B cell (primary cell): ENCODE measurements at regions not wholly inside any gene's neighbourhood (a gene's known extent, or its start where the extent isn't known, plus 50 kb on each side); places are given as distances from the start of the nearest gene placed in this dataset.

Experiments used
- ATAC-seq: fragments of 200-7000 bp; cut with Tn5 transposase; one replicate; pipeline ENCODE4 v1.10.0; 2021; ENCODE audit warnings: low read depth, mild to moderate bottlenecking, moderate number of reproducible peaks, moderate library complexity
- CTCF ChIA-PET: fragments of 350-600 bp; sonication (Branson Sonifier 250); formaldehyde crosslinking; loops from one replicate; lab custom pipeline; 2021; ENCODE audit warnings: antibody characterized with exemption, inconsistent platforms; lab: Charles Lee
- POLR2A ChIA-PET: fragments of 350-600 bp; sonication (Branson Sonifier 250); formaldehyde crosslinking; loops from one replicate; lab custom pipeline; 2021; ENCODE audit warnings: antibody characterized with exemption; lab: Charles Lee
- DNase-seq: peaks from one replicate; pipeline ENCODE4 v3.0.0; 2013
- H2AFZ ChIP-seq: 2 replicates; pipeline ENCODE4 v1.6.1; 2012; ENCODE audit warnings: mild to moderate bottlenecking, low read depth, low read length; ENCODE audit not compliant: insufficient read depth, poor library complexity, severe bottlenecking
- H3K27ac ChIP-seq, 2 donors: 1 replicate in 1 of 2; 2 replicates in 1 of 2; pipeline ENCODE4 v1.5.1; 2012 to 2013; ENCODE audit warnings: low read length in 2 of 2, mild to moderate bottlenecking in 2 of 2, moderate library complexity in 1 of 2
- H3K27me3 ChIP-seq, 4 experiments: fragments of 200-600 bp in 1 of 4; sonication (generic) in 1 of 4; replicated peaks in 1 of 4; 1 replicate in 2 of 4; 2 replicates in 2 of 4; pipeline versions ENCODE4 v1.6.1 to v1.7.0; 2013 to 2016; ENCODE audit warnings: low read length in 3 of 4, mild to moderate bottlenecking in 2 of 4, mixed read lengths in 1 of 4, moderate library complexity in 1 of 4; ENCODE audit not compliant: insufficient read depth in 4 of 4, control insufficient read depth in 3 of 4; ENCODE audit errors: control extremely low read depth in 1 of 4
- H3K36me3 ChIP-seq, 2 experiments: replicated peaks in 1 of 2; 1 replicate in 1 of 2; 2 replicates in 1 of 2; pipeline versions ENCODE4 v1.6.1 to v1.7.1; 2013; ENCODE audit warnings: low read length in 1 of 2; ENCODE audit not compliant: insufficient read depth in 2 of 2, control insufficient read depth in 1 of 2; ENCODE audit errors: control extremely low read depth in 1 of 2, extremely low read depth in 1 of 2
- H3K4me1 ChIP-seq, 2 donors: fragments of 200-600 bp in 1 of 2; sonication (generic) in 1 of 2; 1 replicate in 1 of 2; 2 replicates in 1 of 2; pipeline versions ENCODE4 v1.5.1 to v1.6.1; 2013 to 2017; ENCODE audit warnings: low read length in 2 of 2; ENCODE audit not compliant: control insufficient read depth in 2 of 2, insufficient read depth in 2 of 2
- H3K4me2 ChIP-seq: replicated peaks from 2 replicates; pipeline ENCODE3; 2012; ENCODE audit warnings: mild to moderate bottlenecking, low read depth, low read length; ENCODE audit not compliant: poor library complexity, severe bottlenecking
- H3K4me3 ChIP-seq, 5 experiments: fragments of 200-600 bp in 1 of 5; sonication (generic) in 1 of 5; 1 replicate in 3 of 5; 2 replicates in 2 of 5; pipeline versions ENCODE4 v1.5.1 to v1.7.0; 2011 to 2016; ENCODE audit warnings: low read length in 4 of 5, mild to moderate bottlenecking in 4 of 5, low read depth in 2 of 5, control low read depth in 1 of 5, moderate library complexity in 1 of 5; ENCODE audit not compliant: insufficient read depth in 1 of 5; ENCODE audit errors: control extremely low read depth in 1 of 5, extremely low read depth in 1 of 5
- H3K79me2 ChIP-seq: fragments of 200-600 bp; sonication (generic); one replicate; pipeline ENCODE4 v1.6.0; 2016; ENCODE audit warnings: low read length; ENCODE audit not compliant: control insufficient read depth, insufficient read depth
- H3K9ac ChIP-seq: fragments of 200-600 bp; sonication (generic); 2 replicates; pipeline ENCODE4 v1.6.1; 2017; ENCODE audit warnings: mild to moderate bottlenecking, low read length, moderate library complexity
- H3K9me3 ChIP-seq, 3 donors: one replicate each; pipeline versions ENCODE4 v1.6.1 to v1.7.1; 2013; ENCODE audit warnings: low read length in 2 of 3; ENCODE audit not compliant: control insufficient read depth in 2 of 3, insufficient read depth in 1 of 3; ENCODE audit errors: control extremely low read depth in 1 of 3
- H4K20me1 ChIP-seq: 2 replicates; pipeline ENCODE4 v1.6.0; 2012; ENCODE audit warnings: mild to moderate bottlenecking, low read length; ENCODE audit not compliant: insufficient read depth, control insufficient read depth, poor library complexity, severe bottlenecking
- H3K27ac Mint-ChIP-seq: one replicate; pipeline ENCODE4 v1.8.0; 2021; ENCODE audit warnings: mixed read lengths
- H3K27me3 Mint-ChIP-seq: one replicate; pipeline ENCODE4 v1.8.0; 2021; ENCODE audit warnings: mixed read lengths
- H3K4me1 Mint-ChIP-seq: one replicate; pipeline ENCODE4 v1.8.0; 2021; ENCODE audit warnings: mixed read lengths
- H3K4me3 Mint-ChIP-seq: one replicate; pipeline ENCODE4 v1.8.0; 2021; ENCODE audit warnings: mixed read lengths
- H3K9me3 Mint-ChIP-seq: one replicate; pipeline ENCODE4 v1.8.0; 2022; ENCODE audit warnings: mixed read lengths; ENCODE audit not compliant: insufficient read depth
- EZH2 ChIP-seq: IDR thresholded peaks from 2 replicates; pipeline ENCODE4 v1.6.1; 2012; ENCODE audit warnings: borderline replicate concordance, low read depth, mild to moderate bottlenecking, moderate library complexity, low read length; ENCODE audit not compliant: insufficient read depth, poor library complexity, severe bottlenecking
- WGBS: methylation state at CpG from one replicate; pipeline ENCODE4 v1.1.5; 2013; ENCODE audit warnings: missing lambda C conversion rate; ENCODE audit not compliant: insufficient coverage; 5-methylcytosine and 5-hydroxymethylcytosine counted together
- intact Hi-C: fragments of 100-400 bp; cut with micrococcal nuclease; formaldehyde crosslinking; loops from one replicate; pipeline ENCODE4 v1.10.0; 2022
- TF ChIP-seq, protein P1 (sequence below): fragments of 200-600 bp; IDR thresholded peaks from one replicate; pipeline ENCODE4 v1.8.0; 2022; ENCODE audit warnings: antibody characterized with exemption, mild to moderate bottlenecking

DNA sequence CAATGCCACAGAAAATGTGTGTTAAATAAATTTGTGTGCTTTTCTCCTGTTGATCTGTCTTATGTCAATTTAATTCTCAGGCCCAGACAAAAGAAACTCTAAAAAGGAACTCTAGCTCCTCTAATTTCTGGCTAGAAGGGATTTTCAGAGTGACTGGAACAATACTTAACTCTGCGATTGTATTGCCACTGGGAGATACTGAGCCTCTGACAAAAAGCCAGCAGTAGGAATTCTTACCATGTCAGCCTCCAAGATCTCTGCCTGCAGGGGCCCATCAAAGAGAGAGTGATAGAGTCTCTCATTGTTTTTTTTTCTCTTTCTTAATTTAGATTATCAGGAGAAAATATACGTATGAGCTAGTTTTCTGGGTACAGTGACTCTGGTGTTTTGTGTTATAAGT is 1165.7 kb downstream of the BRINP3 start:
- H4K20me1 ChIP-seq: no peaks in the 10 kb centered on the region

DNA sequence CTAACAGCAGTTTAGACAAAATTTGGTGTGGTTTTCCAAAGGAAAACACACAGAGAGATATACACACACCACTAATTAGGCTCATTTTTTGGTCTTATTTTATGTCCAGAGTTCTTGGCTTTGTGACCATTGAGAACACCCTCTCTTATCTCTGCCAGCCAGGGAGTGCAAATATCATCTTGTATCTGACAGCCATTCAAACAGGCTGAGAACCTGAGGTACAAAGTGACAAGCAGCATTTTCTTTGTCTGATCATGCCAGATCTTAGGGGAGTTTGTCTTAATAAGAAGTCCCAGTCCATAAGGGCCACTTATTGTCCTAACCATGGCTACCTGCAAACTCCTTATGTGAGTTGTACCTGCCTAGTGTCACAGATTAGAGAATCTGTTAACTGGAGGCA is 1165.2 kb downstream of the BRINP3 start:
- no peaks in the 10 kb centered on the region for H3K27me3 Mint-ChIP-seq
- H4K20me1 ChIP-seq: no peaks in the 10 kb centered on the region
- no peak overlapping the region for H3K27ac Mint-ChIP-seq

More for the DNA sequence above, 1165.7 kb downstream of the BRINP3 start:
- no peak overlapping the region for H3K4me2 ChIP-seq
- no peaks in the 10 kb centered on the region for H3K36me3 ChIP-seq
- H3K27ac Mint-ChIP-seq: no peak overlapping the region
- no peaks in the 10 kb centered on the region for H3K79me2 ChIP-seq
- intact Hi-C loops: no loop called here
- H3K27me3 ChIP-seq: no peaks in the 10 kb centered on the region
- H3K4me1 Mint-ChIP-seq: no peaks in the 10 kb centered on the region
- H3K9me3 ChIP-seq: peaks cover 0 to 7% (median 0%) of the 10 kb centered on the region in 3 donors
- H3K27me3 Mint-ChIP-seq: no peaks in the 10 kb centered on the region
- CTCF ChIA-PET: no interaction called here
- H3K4me1 ChIP-seq: no peaks in the 10 kb centered on the region
- WGBS: 90% methylated on average over 2 of the region's 2 CpGs
- no peak overlapping the region for H3K4me3 ChIP-seq
- ATAC-seq (no peak), DNase-seq (no peak)
- POLR2A ChIA-PET: no interaction called here
- TF ChIP-seq, protein P1, sequence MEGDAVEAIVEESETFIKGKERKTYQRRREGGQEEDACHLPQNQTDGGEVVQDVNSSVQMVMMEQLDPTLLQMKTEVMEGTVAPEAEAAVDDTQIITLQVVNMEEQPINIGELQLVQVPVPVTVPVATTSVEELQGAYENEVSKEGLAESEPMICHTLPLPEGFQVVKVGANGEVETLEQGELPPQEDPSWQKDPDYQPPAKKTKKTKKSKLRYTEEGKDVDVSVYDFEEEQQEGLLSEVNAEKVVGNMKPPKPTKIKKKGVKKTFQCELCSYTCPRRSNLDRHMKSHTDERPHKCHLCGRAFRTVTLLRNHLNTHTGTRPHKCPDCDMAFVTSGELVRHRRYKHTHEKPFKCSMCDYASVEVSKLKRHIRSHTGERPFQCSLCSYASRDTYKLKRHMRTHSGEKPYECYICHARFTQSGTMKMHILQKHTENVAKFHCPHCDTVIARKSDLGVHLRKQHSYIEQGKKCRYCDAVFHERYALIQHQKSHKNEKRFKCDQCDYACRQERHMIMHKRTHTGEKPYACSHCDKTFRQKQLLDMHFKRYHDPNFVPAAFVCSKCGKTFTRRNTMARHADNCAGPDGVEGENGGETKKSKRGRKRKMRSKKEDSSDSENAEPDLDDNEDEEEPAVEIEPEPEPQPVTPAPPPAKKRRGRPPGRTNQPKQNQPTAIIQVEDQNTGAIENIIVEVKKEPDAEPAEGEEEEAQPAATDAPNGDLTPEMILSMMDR: no peak
- no peak for TF ChIP-seq EZH2
- H3K9me3 Mint-ChIP-seq: no peaks in the 10 kb centered on the region
- no peak overlapping the region for H3K27ac ChIP-seq
- H2AFZ ChIP-seq: no peak overlapping the region
- H3K9ac ChIP-seq: no peak overlapping the region
- H3K4me3 Mint-ChIP-seq: no peak overlapping the region

More for the DNA sequence above, 1165.2 kb downstream of the BRINP3 start:
- no peak overlapping the region for H3K4me3 ChIP-seq
- no peak for TF ChIP-seq EZH2
- TF ChIP-seq, protein P1: no peak
- no peak overlapping the region for H2AFZ ChIP-seq
- CTCF ChIA-PET: no interaction called here
- no peaks in the 10 kb centered on the region for H3K4me1 Mint-ChIP-seq
- no peak overlapping the region for H3K4me3 Mint-ChIP-seq
- H3K9ac ChIP-seq: no peak overlapping the region
- DNase-seq: no peak
- no peaks in the 10 kb centered on the region for H3K27me3 ChIP-seq
- H3K9me3 ChIP-seq: peaks cover 0 to 8% (median 0%) of the 10 kb centered on the region in 3 donors
- ATAC-seq: no peak
- no peaks in the 10 kb centered on the region for H3K9me3 Mint-ChIP-seq
- no peaks in the 10 kb centered on the region for H3K79me2 ChIP-seq
- no peak overlapping the region for H3K4me2 ChIP-seq
- POLR2A ChIA-PET: no interaction called here
- no peak overlapping the region for H3K27ac ChIP-seq
- no peaks in the 10 kb centered on the region for H3K36me3 ChIP-seq
- H3K4me1 ChIP-seq: no peaks in the 10 kb centered on the region
- intact Hi-C loops: no loop called here
